ENCODE measurements at regions not wholly inside any gene's neighbourhood (a gene's known extent, or its start where the extent isn't known, plus 50 kb on each side); places are given as distances from the start of the nearest gene placed in this dataset.

- Histone ChIP-seq H3K27me3 (ENCODE audit: control insufficient read depth, insufficient read depth, low read length) (no peaks in the 10 kb centered on the region), H3K4me3 (ENCODE audit: low read length) (no peak overlapping the region), H3K4me1 (ENCODE audit: control insufficient read depth, insufficient read depth, low read length) (no peaks in the 10 kb centered on the region), H3K9me3 (ENCODE audit: control insufficient read depth, insufficient read depth, low read length) (no peaks in the 10 kb centered on the region), H3K27ac (ENCODE audit: low read length) (no peak overlapping the region), H3K36me3 (ENCODE audit: control insufficient read depth, insufficient read depth, low read length) (no peaks in the 10 kb centered on the region)
- Mint-ChIP-seq H3K4me1 (no peaks in the 10 kb centered on the region), H3K36me3 (no peaks in the 10 kb centered on the region), H3K9me3 (no peaks in the 10 kb centered on the region), H3K27me3 (ENCODE audit: low read depth in 2 of 2) (peaks cover 20 to 46% of the 10 kb centered on the region in 2 donors), H3K27ac (no peak overlapping the region), H3K4me3 (no peak overlapping the region)
- DNase-seq = no peak
- 54% methylated on average over 16 of the region's 16 CpGs for WGBS (ENCODE audit: insufficient coverage)
- TF ChIP-seq CTCF (IDR thresholded peaks at IDR 0.05) = no peak
- ATAC-seq = no peak
- intact Hi-C loops (cut with micrococcal nuclease) = no loop called here
These were observed 53.8 kb upstream of the FOXP4 start for GRCh38 chr6:41492261-41492891.

- Mint-ChIP-seq H3K4me3 (no peak overlapping the region), H3K4me1 (peaks cover 7 to 8% of the 10 kb centered on the region in 2 donors), H3K27ac (no peak overlapping the region), H3K36me3 (no peaks in the 10 kb centered on the region), H3K27me3 (ENCODE audit: low read depth in 2 of 2) (peaks cover 41 to 50% of the 10 kb centered on the region in 2 donors), H3K9me3 (no peaks in the 10 kb centered on the region)
- intact Hi-C loops (cut with micrococcal nuclease) = no loop called here
- peaks cover 4% of the 10 kb centered on the region for H3K4me1 ChIP-seq (ENCODE audit: control insufficient read depth, insufficient read depth, low read length)
- ATAC-seq = no peak
- no peak for DNase-seq
- no peaks in the 10 kb centered on the region for H3K36me3 ChIP-seq (ENCODE audit: control insufficient read depth, insufficient read depth, low read length)
- H3K4me3 ChIP-seq (ENCODE audit: low read length) = no peak overlapping the region
- H3K9me3 ChIP-seq (ENCODE audit: control insufficient read depth, insufficient read depth, low read length) = no peaks in the 10 kb centered on the region
- H3K27me3 ChIP-seq (ENCODE audit: control insufficient read depth, insufficient read depth, low read length) = no peaks in the 10 kb centered on the region
- H3K27ac ChIP-seq (ENCODE audit: low read length) = no peak overlapping the region
- WGBS (ENCODE audit: insufficient coverage) = 86% methylated on average over 9 of the region's 16 CpGs
- TF ChIP-seq CTCF (IDR thresholded peaks at IDR 0.05) = no peak
These were observed 51.7 kb upstream of the FOXP4 start for GRCh38 chr6:41494212-41495110.

Measured in natural killer cell (primary cell).